GM21381 (cell line): ENCODE measurements at regions not wholly inside any gene's neighbourhood (a gene's known extent, or its start where the extent isn't known, plus 50 kb on each side); places are given as distances from the start of the nearest gene placed in this dataset.
A peak's percentile ranks its signal among the peaks of the same experiment; 100 is the strongest.

Source experiments
- ATAC-seq: cut with Tn5 transposase; IDR thresholded peaks from one replicate; pipeline ENCODE4 v1.9.1; 2021; ENCODE audit warnings: mild to moderate bottlenecking, moderate library complexity; ENCODE audit not compliant: unreplicated experiment

DNA sequence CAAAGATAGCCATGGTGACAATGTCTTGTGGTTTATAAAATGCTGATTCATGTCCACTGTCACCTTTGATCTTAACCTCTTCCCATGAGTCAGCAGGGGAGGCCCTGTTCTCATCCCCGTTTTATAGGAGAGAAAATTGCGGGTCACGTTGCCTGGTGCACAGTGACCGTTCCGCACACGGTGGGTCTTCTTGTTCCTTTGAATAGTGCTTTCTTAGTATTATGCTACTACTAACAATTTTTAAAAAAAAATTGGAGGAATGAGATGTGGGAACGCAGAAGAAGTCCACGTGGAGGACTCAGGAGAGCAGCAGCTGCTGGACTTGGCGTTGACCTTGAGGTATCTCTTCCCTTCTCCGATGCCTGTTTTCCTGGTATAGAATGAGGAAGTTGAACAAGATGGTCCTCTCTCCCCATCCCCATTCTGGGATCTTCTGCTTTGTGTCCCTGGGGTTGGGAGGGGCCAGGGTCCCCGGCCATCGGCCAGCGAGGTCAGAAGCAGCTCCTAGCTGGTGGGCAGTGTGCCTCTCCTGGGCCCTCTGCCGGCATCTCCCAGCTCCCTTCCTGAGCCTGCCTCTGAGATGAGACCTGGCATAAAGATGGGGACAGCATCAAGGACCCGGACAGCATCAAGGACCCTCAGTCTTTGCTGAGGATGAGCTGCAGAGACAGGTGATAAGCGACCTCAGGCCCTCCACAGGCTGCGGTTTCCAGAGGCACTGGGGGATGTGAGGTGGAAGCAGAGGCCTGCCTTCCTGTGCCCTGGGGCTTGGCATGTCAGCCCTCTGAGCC, 143.9 kb downstream of the C9orf50 start:
- no peak for ATAC-seq

DNA sequence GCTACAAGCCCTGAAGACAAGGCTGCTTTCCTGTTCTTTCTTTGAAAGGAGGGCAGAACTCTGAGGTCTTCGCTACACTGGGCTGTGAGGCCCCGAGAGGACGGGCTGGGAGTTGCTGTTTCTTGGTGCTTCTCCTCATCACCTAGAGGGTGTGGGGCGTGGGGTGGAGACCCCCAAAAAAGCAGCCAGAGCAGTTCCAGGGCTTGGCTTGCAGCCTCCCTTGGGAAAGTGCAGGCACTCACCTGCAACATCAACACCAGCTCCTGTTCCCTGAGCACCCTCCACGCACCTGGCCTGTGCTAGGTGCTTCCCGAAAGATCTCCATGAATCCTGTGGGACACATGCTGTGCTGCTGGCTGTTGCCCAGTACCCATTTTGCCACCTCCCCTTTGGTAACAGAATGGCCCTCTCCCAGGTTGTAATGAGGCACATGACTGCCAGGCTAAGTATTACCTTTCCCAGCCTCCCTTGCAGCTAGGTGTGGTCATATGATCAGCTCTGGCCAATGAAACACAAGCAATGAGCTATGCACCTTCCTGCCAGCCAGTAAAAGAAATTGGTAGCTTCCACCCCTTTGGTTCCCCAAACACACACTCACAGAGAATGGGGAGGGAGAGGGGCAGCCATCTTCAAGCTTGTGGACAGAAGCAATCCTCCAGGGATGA, 146.0 kb downstream of the C9orf50 start:
- no peak for ATAC-seq

DNA sequence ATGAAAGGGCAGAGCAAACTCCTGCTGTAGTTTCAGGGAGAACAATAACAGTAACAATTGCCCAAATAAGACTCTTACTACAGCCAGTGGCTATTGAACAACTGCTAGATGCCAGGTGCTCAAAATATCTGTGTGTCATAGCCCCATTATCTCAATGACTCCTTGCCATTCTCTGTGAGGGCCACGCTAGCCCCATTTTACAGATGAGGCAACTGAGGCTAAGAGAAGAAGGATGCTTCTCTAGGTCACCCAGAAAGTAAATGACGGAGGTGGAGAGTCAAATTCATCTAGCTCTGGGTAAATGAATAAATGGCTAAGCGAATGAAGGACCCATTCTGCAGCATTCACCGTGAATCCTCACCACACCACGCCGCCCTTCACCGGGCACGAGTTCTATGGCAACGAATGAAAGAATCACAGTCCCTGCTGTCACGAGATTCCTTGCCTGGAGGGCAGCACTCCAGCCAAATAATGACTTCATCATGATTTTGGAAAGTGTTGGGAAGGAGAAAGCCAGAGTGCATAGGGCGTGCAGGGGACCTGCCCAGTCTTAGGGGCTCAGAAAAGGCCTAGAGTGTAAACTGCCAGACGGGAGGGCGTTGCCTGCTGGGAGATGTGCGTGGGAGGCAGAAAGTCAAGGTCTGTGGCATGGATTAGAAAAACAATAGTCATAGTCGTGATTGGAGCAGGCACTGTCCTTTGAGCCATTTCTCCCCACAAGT, 147.2 kb downstream of the C9orf50 start:
- ATAC-seq, result no peak

DNA sequence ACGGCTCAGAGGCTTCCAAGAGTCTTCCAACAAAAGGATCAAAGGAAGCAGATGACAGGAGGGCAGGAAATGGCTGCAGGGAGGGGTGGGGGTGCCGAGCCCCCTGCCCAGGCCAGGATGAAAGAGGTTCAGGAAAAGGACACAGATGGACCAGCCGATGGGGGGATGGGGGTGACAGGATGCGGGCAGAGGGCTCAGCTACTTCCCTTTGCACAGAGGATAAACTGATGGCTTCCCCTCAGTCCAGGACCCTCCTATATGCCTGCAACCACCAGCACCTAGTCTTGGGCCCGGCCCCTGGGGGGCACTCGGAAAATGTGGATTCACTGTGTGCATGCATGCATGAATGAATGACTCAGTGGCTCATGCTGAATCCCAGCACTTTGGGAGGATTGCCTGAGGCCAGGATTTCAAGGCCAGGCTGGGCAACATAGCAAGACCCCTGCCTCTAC, 148.2 kb downstream of the C9orf50 start:
- ATAC-seq, result no peak

DNA sequence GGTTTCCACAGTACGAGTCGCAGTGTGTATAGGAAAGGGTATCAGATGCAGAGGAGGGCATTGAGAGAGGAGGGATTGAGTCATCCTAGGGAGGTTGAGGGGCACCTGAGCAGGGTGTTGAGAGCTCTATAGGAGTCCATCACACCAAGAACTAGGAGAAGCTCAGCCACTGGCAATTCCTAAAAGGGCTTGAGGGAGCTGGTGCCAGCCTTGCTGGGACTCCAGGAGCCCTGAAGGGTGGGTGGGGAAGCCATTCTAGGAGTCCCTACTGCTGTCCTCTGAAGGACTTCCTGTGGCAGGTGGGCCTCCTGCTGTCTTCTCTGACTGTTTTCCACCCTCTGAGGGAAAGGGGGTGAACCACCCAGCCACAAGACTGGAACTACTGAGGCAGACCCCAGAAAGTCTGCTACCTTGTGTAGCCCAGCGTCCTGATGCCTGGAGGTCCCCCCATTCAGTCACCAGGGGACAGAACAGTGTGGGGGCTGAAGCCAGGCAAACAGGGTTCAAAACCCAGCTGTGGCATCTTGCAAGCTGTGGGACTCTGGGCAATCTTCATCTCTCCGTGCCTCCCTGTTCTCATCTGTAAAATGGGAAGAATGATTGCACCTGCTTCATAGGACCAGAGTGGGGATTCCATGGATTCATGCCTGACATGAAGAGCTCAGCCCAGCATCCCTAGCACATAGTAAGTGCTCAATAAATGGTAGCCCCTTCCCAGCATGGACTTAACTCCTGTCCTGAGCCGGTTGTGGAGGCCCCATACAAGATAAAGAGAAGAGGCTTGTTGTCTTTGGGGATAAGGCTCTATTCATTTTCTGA, 149.5 kb downstream of the C9orf50 start:
- ATAC-seq, result no peak

DNA sequence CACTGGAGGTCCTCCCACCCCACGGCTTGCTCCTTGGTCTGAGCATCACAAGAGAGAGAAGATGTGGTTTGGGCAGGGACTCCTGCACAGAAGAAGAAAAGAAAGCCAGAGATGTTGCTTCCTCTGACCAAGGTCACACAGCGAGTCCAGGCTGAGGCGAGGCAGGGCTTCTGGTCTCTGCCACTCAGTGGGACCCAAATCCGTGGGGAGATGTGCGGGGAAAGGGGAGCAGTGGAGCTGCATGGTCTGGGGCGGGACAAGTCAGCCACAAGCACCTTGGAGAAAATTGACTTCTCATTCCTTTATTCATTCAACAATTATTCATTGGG, 150.9 kb downstream of the C9orf50 start:
- no peak for ATAC-seq

DNA sequence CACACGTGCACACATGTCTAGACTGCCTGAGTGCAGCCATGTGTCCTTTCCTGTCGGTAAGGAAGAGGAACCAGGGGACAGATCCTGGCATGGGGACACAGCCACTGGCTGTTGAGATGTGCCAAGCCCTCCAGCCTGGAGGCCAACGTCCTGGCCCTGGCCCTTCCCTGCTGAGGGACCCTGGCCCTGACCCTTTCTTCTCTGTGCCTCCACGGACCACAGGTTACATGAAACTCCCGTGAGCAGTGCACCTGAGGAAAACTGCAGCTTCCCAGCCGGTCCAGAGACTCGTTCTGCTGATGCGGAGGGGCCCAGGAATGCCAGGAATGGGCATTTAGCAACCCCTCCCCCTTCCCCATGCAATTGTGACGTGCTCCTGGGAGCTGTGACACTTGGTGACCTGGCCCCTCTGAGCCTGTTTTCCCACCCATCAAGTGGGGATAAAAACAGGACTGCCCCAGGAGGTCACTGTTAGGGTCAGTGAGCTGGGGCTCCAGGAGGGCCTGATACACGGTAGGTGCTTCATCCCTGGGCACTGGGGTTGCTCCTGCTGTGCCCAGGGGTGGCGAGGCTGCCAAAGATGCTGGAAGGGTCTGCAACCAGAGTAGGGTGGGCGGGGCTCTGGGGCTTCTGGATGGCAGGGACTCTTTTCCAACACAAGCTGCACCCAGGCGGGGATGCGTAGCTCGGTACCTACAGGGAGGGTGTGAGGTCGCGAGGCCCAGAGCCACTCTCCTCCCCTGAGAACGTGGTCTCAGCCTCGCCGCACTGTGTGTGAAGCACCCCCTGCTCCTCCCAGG, 151.5 kb downstream of the C9orf50 start:
- no peak for ATAC-seq

DNA sequence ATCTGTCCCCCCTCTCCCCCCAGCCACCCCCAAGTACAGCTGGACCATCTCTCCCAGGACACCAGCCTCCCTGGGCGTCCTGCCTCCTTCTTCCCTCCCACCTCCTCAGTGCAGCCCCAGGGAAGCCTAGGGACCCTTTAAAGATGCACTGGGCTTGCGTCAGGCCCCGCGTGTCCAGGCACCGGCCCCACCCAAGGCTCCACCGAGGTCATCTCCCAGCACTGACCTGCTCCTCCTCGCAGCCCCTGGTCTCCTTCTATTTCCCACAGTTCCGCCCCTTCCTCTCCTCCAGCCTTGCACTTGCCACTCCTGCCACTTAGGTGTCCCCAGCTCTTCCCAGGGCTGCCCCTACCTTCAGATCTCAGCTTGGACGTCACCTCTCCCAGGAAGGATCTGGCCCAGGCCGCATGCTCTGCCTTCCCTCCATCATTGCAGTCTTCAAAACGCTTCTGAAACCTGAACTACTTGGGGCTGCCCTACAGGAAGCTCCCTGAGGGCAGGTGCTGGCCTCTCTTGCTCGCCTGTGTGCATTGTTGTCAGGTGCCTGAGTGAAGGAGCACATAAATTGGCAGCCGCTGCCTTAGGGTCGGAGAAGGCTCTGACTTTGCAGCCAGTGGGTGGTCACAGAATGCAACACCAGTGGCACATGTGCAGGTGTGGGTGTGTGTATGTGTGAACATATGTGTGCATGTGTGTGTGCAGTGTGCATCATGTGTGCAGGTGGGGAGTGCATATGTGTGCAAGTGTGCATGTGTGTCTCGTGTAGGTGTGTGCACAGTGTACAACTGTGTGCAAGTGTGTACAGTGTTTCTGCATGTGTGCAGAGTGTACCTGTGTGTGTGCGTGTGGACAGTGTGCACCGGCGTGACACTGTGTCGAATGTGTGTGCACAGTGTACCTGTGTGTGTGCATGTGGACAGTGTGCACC, 152.9 kb downstream of the C9orf50 start:
- ATAC-seq, result no peak

DNA sequence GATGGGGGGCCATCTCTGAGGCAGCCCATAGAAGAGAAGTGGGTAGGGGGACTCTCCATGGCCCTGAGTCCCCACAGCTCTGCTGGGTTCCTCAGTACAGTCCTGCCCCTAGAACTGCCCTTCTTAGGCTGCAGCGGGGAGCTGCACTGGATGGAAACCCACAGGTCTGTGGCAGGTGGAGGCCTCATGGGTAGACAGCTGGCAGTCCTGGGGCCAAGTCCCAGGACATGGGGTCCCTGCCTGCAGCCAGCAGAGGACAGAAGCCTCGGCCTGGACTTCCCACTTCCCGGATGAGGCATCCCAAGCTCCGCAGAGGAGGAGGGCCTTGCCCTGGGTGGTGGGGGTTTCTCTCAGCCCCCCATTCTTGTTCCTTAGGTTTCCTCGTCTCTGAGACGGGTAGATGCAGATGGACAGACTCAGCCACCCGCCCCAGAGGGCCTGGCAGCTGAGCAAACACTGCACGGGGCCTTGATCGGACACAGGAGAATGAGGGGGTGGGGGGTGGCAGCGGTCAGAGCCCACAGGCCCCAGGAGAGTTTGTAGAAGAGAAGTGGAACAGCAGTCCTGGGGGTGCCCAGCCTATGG, 153.8 kb downstream of the C9orf50 start:
- ATAC-seq, result no peak

DNA sequence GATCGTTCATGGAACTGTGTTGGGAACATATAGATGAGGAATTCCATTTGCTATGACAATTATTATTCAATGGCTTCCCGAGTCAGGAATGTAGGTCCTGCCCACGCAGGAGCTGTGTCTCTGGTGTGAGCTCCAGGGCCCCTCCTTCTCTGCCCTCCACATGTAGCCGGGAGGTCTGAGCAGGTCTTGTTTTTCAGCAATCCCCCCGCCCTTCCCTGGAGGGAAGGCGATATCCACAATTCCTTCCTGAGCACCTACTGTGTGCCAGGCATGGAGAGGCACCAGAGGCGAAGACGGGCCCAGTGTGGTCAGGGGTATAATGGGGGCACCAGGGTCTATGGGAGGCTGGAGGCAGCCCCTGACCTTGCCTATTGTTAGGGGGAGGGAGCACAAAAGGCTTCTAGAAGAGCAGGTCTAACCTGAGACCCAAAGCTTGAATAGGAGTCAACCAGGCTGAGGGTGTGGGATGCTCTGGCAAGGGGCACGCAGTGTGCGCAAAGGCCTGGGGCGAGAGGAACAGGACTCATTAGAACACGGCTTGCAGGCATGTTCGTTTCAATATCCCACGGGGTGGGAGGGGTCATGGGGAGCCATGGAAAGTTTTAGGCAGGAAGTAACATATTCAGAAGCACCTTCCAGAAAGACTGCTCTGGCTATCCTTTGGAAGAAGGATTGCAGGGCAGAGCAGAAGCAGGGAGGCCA, 154.9 kb downstream of the C9orf50 start:
- ATAC-seq, result no peak

DNA sequence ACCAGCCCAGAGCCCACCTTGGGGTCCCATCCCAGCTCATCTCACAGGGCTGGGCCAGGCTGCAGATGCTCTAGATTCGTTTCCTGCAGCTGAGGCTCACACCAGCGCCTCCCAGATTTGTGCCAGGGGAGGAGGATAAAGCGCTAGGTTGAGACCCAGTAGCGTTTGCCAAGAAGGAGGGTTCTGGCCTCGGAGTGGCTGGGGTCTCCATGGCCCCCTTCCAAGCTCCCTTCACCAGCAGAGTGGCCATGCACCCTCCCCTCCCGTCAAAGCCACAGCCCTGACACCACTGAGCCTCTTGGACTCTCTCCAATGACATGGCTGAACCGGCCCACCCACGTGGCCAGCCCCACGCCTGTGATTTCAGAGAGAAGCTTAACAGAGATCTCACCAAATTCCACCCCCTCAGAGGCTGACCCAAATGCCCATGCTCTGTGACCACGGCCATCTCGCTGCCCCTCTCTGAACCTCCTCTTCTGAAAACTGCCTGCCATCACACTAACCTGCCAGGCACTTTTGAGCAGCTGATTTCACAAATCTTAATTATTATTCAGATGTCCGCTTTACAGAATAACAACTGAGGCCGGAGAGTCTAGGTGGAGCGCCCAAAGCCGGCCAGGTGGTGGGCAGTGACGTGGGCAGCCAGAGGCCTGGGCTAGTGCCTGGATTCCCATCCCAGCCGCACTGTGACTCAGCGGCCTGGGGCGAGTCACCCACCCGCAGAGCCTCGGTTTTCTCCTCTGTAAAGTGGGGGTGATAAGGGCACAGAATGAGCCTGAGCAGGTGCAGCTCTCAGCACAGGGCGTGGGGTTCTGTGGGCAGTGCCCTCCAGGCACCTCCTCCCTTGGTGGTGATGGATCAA, 155.7 kb downstream of the C9orf50 start:
- ATAC-seq, result no peak

DNA sequence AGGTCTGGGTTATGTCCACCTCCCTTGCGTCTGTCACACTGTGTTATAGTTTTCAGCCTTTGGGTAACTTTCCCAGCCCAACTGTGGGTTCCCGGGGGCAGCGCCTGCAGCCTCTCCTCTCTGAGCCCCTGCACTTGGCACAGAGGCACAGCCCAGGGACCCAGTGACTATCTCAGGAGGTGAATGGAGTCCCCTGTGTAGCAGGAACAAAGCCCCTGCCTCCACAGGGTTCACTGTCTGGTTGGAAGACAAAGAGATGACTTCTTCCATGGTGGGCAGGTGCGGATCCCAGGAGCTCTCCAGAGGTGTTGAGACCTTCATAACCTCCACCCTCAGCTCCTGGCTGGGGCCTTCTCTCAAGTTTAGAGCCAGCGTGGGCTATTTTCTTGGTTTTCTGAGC, 156.9 kb downstream of the C9orf50 start:
- no peak for ATAC-seq

DNA sequence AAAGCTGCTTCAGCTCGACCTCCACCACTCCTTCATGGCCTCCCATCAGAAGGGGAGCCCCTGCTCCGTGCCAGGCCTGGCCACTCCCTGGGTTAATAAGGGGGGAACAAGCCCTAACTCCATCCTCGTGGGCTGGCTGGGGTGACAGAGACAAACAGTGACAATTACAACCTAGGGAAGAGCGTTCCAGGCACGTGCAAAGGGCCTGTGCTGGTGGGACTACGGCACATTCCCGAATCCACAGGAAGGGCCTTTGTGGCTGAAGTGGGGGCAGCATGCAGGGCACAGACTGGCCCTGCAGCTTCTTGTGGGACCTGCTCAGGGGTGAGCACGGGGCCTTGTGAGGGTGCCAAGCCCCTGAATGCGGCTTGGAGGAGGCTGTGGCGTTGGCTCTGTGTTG, 157.4 kb downstream of the C9orf50 start:
- no peak for ATAC-seq

DNA sequence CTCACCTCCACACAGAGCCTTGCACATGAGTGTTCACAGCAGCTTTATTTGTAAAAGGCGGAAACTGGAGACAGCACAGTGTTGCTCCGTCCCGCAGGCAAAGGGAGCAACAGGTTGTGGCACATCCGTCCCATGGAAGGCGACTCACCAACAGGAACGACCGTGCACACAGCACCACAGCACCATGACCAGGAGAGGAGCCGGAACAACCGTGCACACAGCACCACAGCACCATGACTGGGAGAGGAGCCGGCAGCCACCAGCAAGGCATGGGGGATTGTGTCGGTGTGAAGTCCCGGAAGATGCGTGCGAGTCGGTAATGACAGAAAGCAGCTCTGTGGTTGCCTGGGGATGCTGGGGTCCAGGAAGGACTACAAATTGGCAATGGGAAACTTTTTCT, 158.5 kb downstream of the C9orf50 start:
- no peak for ATAC-seq

DNA sequence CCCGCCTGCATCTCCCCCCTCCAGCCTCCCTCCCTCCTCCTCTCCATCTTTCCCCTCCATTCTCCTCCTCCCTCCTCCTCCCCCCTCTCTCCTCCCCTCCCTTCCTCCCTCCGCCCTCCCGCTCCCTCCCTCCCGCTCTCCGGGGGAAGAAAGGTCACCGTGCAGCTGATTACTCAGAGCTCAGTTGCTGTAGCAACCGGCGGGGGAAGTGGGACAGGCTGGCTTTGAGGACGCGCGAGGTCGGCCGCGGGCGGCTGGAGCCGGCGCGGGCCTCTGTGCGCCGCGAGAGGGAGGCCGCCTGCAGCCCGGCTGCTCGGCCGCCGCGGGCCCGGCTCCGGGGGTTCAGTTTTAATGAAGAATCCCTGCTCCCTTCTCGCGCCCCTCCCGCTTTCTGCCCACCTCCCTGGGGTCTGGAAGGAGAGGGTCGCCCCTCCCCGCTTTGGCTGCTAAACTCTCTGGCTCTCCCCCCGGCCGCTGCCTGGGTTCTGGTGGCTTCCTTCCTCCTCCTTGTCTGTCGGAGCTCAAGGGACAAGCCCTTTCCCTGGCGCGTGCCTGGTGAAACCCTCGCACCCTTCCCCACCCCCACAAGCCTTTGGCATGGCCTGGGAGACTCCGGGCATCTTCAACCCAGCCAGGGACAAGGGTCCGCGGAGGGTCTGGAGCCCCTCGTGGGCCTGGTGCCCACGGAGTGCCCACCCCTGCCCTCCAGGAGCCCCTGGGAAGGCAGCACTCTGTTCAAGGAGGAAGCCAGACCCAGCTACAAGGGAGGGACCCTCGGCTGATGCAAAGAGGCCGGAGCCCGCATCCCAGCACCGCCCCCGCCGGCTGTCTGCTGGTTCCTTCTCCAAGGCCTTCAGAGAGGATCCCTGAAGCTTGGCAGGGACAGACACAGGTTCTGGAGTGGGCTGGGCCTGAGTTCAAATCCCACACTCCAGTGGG, 160.3 kb downstream of the C9orf50 start:
- peak; percentile 76 for ATAC-seq
